LNCaP clone FGC (cell line): ENCODE measurements at regions not wholly inside any gene's neighbourhood (a gene's known extent, or its start where the extent isn't known, plus 50 kb on each side); places are given as distances from the start of the nearest gene placed in this dataset.
"Not testable (repeated sequence)": the region's sequence is repeated elsewhere in the genome, so short reads cannot be mapped to it uniquely, and the experiment has no call there.

Experiments
- DNase-seq: peaks from one replicate; pipeline ENCODE4 v3.0.0-alpha.2; 2011; ENCODE audit warnings: low read depth
- H3K4me3 ChIP-seq: 2 replicates; pipeline ENCODE4 v1.5.1; 2011; ENCODE audit warnings: mild to moderate bottlenecking, low read depth, low read length, control low read depth
- TF ChIP-seq, protein P1 (sequence below): IDR thresholded peaks from 2 replicates; pipeline ENCODE4 v1.5.1; 2012; ENCODE audit warnings: mild to moderate bottlenecking; ENCODE audit not compliant: control insufficient read depth, insufficient read depth; ENCODE audit errors: extremely low read depth

DNA sequence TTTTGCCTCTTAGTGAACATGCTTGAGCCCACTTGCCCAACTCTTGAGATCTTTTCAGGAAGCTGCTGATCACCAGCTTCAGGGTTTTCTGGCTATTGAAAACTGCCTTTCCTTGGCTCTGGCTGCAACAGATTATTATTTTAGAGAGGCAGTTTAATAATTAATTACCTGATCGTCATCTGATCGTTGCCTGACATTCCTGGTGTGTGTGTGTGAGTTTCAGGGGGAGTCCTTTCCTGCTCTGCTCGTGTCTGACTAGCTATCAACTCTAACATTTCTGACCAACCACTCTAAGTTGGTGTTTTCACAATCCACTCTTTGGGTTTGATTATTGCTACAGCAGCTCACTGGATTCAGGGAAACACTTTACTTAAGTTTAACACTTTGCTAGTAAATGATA lies 84.3 kb upstream of the SPATA16 start:
- no peak for DNase-seq
- TF ChIP-seq, protein P1, sequence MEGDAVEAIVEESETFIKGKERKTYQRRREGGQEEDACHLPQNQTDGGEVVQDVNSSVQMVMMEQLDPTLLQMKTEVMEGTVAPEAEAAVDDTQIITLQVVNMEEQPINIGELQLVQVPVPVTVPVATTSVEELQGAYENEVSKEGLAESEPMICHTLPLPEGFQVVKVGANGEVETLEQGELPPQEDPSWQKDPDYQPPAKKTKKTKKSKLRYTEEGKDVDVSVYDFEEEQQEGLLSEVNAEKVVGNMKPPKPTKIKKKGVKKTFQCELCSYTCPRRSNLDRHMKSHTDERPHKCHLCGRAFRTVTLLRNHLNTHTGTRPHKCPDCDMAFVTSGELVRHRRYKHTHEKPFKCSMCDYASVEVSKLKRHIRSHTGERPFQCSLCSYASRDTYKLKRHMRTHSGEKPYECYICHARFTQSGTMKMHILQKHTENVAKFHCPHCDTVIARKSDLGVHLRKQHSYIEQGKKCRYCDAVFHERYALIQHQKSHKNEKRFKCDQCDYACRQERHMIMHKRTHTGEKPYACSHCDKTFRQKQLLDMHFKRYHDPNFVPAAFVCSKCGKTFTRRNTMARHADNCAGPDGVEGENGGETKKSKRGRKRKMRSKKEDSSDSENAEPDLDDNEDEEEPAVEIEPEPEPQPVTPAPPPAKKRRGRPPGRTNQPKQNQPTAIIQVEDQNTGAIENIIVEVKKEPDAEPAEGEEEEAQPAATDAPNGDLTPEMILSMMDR = no peak
- H3K4me3 ChIP-seq = no peak overlapping the region

DNA sequence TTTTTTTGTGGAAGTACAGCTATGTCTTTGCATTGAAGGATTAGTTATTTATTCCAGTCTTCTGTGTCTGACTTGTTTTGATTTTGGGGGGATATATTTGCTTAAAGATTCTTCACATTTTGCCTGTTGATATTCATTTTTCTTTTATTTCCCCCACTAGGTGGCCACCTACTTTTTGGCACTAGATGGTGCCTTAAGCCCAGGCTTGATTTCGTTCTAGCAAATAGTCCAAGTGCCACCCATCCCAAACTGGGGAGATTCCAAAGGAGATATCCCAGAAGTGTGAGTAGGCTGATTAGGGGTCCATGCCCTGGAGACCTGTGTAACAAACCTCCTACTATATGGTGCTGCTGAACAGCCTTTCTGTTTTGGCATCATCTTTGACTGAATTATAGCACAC lies 80.0 kb upstream of the SPATA16 start:
- no peak overlapping the region for H3K4me3 ChIP-seq
- no peak for DNase-seq
- TF ChIP-seq, protein P1 = peak; percentile 62

DNA sequence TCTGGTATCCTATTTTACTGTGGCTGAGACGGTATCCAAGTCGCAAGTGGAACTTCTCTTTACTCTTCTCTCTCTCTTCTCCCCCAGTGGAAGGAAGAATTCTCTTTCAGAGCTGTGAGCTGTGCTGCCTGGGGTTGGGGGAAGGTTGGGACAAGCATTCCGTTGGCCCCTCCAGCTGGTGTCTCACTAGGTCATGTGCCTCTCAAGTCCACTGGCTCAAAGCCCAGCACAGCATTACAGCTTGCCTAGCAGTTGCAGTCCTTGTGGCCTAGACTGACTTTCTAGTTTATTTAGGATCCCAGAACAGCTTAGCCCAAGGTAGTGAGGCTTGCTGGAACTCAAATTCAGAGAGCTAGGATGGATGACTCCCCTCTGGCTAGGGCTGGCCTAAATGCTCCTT lies 76.1 kb upstream of the SPATA16 start:
- TF ChIP-seq, protein P1 = no peak
- no peak for DNase-seq
- no peak overlapping the region for H3K4me3 ChIP-seq

DNA sequence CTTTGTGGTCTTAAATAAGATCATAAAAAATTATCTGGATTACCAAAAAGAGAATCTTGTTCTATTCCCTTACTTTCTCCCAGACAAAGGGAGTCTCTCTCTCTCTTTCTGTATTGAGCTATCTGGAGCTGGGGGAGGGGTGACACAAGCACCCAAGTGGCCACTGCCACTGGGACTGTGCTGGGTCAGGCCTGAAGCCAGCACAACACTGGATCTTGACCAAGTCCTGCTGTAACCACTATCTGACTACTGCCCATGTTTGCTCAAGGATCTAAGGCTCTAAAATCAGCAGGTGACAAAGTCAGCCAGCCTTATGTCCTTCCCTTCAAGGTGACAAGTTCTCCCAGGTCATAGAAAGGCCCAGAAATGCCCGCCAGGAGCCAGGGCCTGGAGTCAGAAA lies 75.0 kb upstream of the SPATA16 start:
- DNase-seq = no peak
- TF ChIP-seq, protein P1 = no peak
- H3K4me3 ChIP-seq = no peak overlapping the region

DNA sequence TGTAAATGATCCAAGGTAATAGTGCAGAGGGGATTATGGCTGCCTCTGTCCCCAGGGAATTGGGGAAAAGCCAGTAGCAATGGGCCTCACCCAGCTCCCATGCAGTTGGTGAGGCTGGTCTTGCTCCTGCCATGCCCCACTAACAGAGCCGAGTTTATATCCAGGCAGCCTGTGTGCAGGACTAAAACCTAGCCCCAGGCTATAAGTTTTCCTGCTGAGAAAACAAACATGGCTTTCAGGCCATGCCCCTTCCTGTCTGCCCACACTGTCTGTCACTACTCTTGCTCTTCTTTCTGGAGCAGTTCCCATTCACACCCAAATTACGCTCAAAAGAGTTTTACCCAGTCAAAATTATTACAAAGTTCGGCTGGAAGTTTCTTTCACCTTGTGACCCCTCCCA lies 73.5 kb upstream of the SPATA16 start:
- TF ChIP-seq, protein P1 = no peak
- no peak for DNase-seq
- no peak overlapping the region for H3K4me3 ChIP-seq

DNA sequence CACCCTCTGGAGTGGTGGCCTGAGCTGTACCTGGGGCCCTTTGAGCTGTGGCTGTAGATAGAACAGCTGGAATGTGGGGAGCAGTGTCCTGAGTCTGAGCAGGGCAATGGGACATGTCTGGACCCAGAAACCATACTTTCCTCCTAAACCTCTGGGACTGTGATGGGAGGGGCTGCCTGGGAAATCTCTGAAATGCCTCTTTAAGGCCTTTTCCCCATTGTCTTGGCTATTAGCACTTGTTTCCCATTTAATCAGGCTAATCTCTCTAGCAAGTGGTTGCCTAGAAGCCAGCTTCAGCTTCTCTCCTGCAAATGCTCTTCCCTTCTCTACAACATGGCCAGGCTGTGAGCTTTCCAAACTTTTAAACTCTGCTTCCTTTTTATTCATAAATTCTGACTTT lies 58.5 kb upstream of the SPATA16 start:
- TF ChIP-seq, protein P1 = no peak
- no peak overlapping the region for H3K4me3 ChIP-seq
- DNase-seq = no peak

DNA sequence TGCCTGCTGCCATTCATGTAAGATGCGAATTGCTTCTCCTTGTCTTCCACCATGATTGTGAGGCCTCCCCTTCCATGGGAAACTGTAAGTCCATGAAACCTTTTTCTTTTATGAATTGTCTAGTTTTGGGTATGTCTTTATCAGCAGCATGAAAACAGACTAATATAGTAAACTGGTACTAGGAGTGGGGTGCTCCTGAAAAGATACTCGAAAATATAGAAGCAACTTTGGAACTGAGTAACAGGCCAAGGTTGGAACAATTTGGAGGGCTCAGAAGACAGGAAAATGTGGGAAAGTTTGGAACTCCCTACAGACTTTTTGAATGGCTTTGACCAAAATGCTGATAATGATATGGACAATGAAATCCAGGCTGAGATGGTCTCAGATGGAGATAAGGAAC lies 53.8 kb upstream of the SPATA16 start:
- H3K4me3 ChIP-seq, DNase-seq: not testable (repeated sequence)

DNA sequence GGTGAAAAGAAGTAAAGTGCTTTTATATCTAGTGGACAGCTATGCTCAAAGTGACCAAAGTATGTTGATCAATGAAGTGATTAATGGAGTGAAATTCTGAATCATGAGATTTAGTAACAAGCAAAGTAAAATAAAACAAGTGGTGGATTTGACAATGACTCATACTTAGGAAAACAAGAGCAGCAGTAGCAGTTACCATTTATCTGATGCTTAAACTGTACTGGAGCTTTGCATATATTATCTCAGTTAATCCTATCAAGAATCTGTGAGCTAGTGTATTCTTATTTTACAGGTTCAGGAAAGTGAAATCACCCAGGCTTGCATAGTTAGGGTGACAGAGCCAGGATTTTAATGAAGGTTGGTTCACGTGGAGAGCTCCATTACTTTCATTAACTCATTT lies 50.6 kb upstream of the SPATA16 start:
- TF ChIP-seq, protein P1 = no peak
- H3K4me3 ChIP-seq = no peak overlapping the region
- DNase-seq = no peak
